Gastrocnemius medialis (tissue), 4 donors: ENCODE measurements at regions not wholly inside any gene's neighbourhood (a gene's known extent, or its start where the extent isn't known, plus 50 kb on each side); places are given as distances from the start of the nearest gene placed in this dataset.
A peak's percentile ranks its signal among the peaks of the same experiment; 100 is the strongest.

Experiments
- ATAC-seq, 2 donors: fragments of 150-250 bp; one replicate each; pipeline ENCODE4 v1.9.1; 2016
- DNase-seq, 2 donors: peaks; one replicate each; pipeline ENCODE4 v3.0.0-alpha.2; 2019
- H3K27ac ChIP-seq, 4 donors: fragments of 200-600 bp; sonication (generic); 1 replicate in 1 of 4; 2 replicates in 3 of 4; pipeline ENCODE4 v1.5.1; 2016 to 2018; ENCODE audit warnings: mild to moderate bottlenecking in 2 of 4, moderate library complexity in 1 of 4
- H3K27me3 ChIP-seq, 3 donors: fragments of 200-600 bp; sonication (generic) in 2 of 3; 1 replicate in 1 of 3; 2 replicates in 2 of 3; pipeline versions ENCODE4 v1.5.1 to v1.6.0; 2016 to 2019; ENCODE audit warnings: mild to moderate bottlenecking in 1 of 3, moderate library complexity in 1 of 3
- H3K36me3 ChIP-seq, 2 donors: fragments of 200-600 bp; sonication (generic) in 1 of 2; one replicate each; pipeline ENCODE4 v1.5.1; 2017 to 2018
- H3K4me1 ChIP-seq, 2 donors: fragments of 200-600 bp; sonication (generic) in 1 of 2; one replicate each; pipeline ENCODE4 v1.5.1; 2016 to 2017; ENCODE audit warnings: mild to moderate bottlenecking in 2 of 2
- H3K4me3 ChIP-seq, 4 donors: fragments of 200-600 bp; sonication (generic) in 3 of 4; 1 replicate in 1 of 4; 2 replicates in 3 of 4; pipeline ENCODE4 v1.5.1; 2016 to 2019; ENCODE audit warnings: mild to moderate bottlenecking in 2 of 4
- H3K9me3 ChIP-seq, 3 donors: fragments of 200-600 bp; sonication (generic) in 2 of 3; 1 replicate in 1 of 3; 2 replicates in 2 of 3; pipeline ENCODE4 v1.5.1; 2016 to 2019
- CTCF ChIP-seq, 5 experiments: fragments of 450-650 bp in 3 of 5; fragments of 200-600 bp in 2 of 5; sonication (generic) in 2 of 5; IDR thresholded peaks in 4 of 5; conservative IDR thresholded peaks in 1 of 5; 1 replicate in 4 of 5; 2 replicates in 1 of 5; pipeline ENCODE4 v1.5.1; 2016 to 2019; ENCODE audit warnings: antibody characterized with exemption in 5 of 5, mild to moderate bottlenecking in 3 of 5, moderate library complexity in 3 of 5
- POLR2A ChIP-seq, 2 donors: fragments of 450-650 bp; IDR thresholded peaks; one replicate each; pipeline ENCODE4 v1.6.1; 2017; ENCODE audit warnings: antibody characterized with exemption in 2 of 2, mild to moderate bottlenecking in 2 of 2, moderate library complexity in 2 of 2
- in situ Hi-C, 4 donors: fragments of 200-750 bp; cut with MboI; loops; one replicate each; pipeline versions ENCODE4 v1.15.0 to v1.8.0; 2017; ENCODE audit warnings: low sequenced_read_pairs in 4 of 4
- intact Hi-C: fragments of 100-400 bp; cut with DNase I; formaldehyde crosslinking; loops from one replicate; pipeline ENCODE4 v1.15.1; 2023; ENCODE audit warnings: low total_unique reads

- Histone ChIP-seq H3K4me1 (peaks cover 9 to 11% of the 10 kb centered on the region in 2 donors), H3K36me3 (no peaks in the 10 kb centered on the region), H3K27ac (no peak overlapping the region), H3K27me3 (no peaks in the 10 kb centered on the region), H3K4me3 (no peak overlapping the region), H3K9me3 (no peaks in the 10 kb centered on the region)
- TF ChIP-seq CTCF (IDR thresholded peaks at IDR 0.05 in 4 of 5, conservative IDR thresholded peaks at IDR 0.05 in 1 of 5) (no peak), POLR2A (IDR thresholded peaks at IDR 0.05) (no peak)
- intact Hi-C loops (no loop called here), in situ Hi-C loops (no loop called here)
- no peak for DNase-seq
- no peak for ATAC-seq
These were observed 154.0 kb upstream of the AFDN start for GRCh38 chr6:167672738-167673137.

GRCh38 chr6:167673946-167674345 is 152.8 kb upstream of the AFDN start:
- DNase-seq (no peak), ATAC-seq (no peak)
- Histone ChIP-seq H3K4me1 (peaks cover 6 to 10% of the 10 kb centered on the region in 2 donors), H3K9me3 (no peaks in the 10 kb centered on the region), H3K4me3 (no peak overlapping the region), H3K27ac (no peak overlapping the region), H3K36me3 (no peaks in the 10 kb centered on the region), H3K27me3 (no peaks in the 10 kb centered on the region)
- no peak for TF ChIP-seq POLR2A (IDR thresholded peaks at IDR 0.05)
- no peak for TF ChIP-seq CTCF (IDR thresholded peaks at IDR 0.05 in 4 of 5, conservative IDR thresholded peaks at IDR 0.05 in 1 of 5)
- in situ Hi-C loops (no loop called here), intact Hi-C loops (no loop called here)

GRCh38 chr6:167674486-167674885 is 152.2 kb upstream of the AFDN start:
- Histone ChIP-seq H3K4me1 (peaks cover 6 to 11% of the 10 kb centered on the region in 2 donors), H3K27me3 (no peaks in the 10 kb centered on the region), H3K4me3 (no peak overlapping the region), H3K9me3 (no peaks in the 10 kb centered on the region), H3K27ac (no peak overlapping the region), H3K36me3 (no peaks in the 10 kb centered on the region)
- TF ChIP-seq CTCF (IDR thresholded peaks at IDR 0.05 in 4 of 5, conservative IDR thresholded peaks at IDR 0.05 in 1 of 5), result no peak
- TF ChIP-seq POLR2A (IDR thresholded peaks at IDR 0.05), result no peak
- DNase-seq (no peak), ATAC-seq (no peak)
- intact Hi-C loops (no loop called here), in situ Hi-C loops (no loop called here)

GRCh38 chr6:167676000-167676665 is 150.6 kb upstream of the AFDN start:
- Histone ChIP-seq H3K4me3 (no peak overlapping the region), H3K27ac (no peak overlapping the region), H3K27me3 (no peaks in the 10 kb centered on the region), H3K36me3 (no peaks in the 10 kb centered on the region), H3K4me1 (peaks cover 6 to 11% of the 10 kb centered on the region in 2 donors), H3K9me3 (no peaks in the 10 kb centered on the region)
- TF ChIP-seq CTCF (IDR thresholded peaks at IDR 0.05 in 4 of 5, conservative IDR thresholded peaks at IDR 0.05 in 1 of 5), result no peak
- no peak for TF ChIP-seq POLR2A (IDR thresholded peaks at IDR 0.05)
- ATAC-seq, result peak in 1 of 2 donors; percentile 18
- in situ Hi-C loops (no loop called here), intact Hi-C loops (no loop called here)
- DNase-seq, result no peak
